ENCODE measurements at regions not wholly inside any gene's neighbourhood (a gene's known extent, or its start where the extent isn't known, plus 50 kb on each side); places are given as distances from the start of the nearest gene placed in this dataset.

DNA sequence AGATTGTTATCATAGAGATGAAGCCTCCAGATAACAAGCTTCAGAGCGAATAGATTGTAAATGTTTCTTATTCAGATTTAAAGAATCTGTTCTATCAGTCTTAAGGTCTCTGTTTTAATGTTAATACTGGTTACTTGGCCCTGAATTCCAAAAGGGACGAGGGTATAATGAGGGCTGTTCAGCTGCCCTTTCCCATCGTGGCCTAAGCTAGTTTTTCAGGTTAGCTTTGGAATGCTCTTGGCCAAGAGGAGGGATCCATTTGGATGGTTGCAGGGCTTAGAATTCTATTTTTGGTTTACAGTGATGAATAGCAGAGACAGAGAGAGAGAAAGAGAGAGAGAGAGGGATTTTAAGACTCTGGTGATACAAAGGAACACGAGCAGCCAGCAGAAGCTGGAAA is 62.8 kb upstream of the UFL1 start:
- ChIA-PET POLR2A (no interaction called here), CTCF (ENCODE audit: low intra/inter-chr PET ratio, low total read pairs) (no interaction called here)
- no peaks in the 10 kb centered on the region for H3K4me1 ChIP-seq (ENCODE audit: insufficient read depth, low read length)
- 0% methylated on average over 4 of the region's 4 CpGs for WGBS (ENCODE audit: low lambda C conversion rate)
- H3K27ac ChIP-seq (ENCODE audit: extremely low read length, insufficient read depth, low read length), result no peak overlapping the region
- H3K4me3 ChIP-seq (replicated peaks in 1 of 3; ENCODE audit: insufficient read depth in 1 of 3, low read depth in 2 of 3, low read length in 3 of 3), result no peak overlapping the region
- in situ Hi-C loops (cut with HindIII; ENCODE audit: extremely low pct_ligation_motif_present, low pct_unique_long_range_greater_than_20kb) (no loop called here), intact Hi-C loops (cut with micrococcal nuclease; ENCODE audit: unreplicated experiment) (no loop called here)
- no peaks in the 10 kb centered on the region for H4K20me1 ChIP-seq (ENCODE audit: insufficient read depth, low read length)
- H2AFZ ChIP-seq (ENCODE audit: low read length), result no peak overlapping the region
- BruUV-seq (replicated peaks), result no TSS peak
- H3K4me2 ChIP-seq (ENCODE audit: low read depth, low read length), result no peak overlapping the region
- no peaks in the 10 kb centered on the region for H3K9me3 ChIP-seq (ENCODE audit: low read length)
- TF ChIP-seq ZNF816 (CRISPR knock-in tag; IDR thresholded peaks at IDR 0.05; ENCODE audit: borderline replicate concordance), result no peak
- no peak for TF ChIP-seq ERF (CRISPR knock-in tag; IDR thresholded peaks at IDR 0.05)
- no peak for TF ChIP-seq JUND (CRISPR knock-in tag; IDR thresholded peaks at IDR 0.05)
- TF ChIP-seq NFATC3 (CRISPR knock-in tag; IDR thresholded peaks at IDR 0.05), result no peak
- no peak for TF ChIP-seq ZNF33A (CRISPR knock-in tag; IDR thresholded peaks at IDR 0.05; ENCODE audit: borderline replicate concordance)
- TF ChIP-seq ZNF556 (CRISPR knock-in tag; IDR thresholded peaks at IDR 0.05; ENCODE audit: borderline replicate concordance), result no peak
- TF ChIP-seq ZBTB3 (CRISPR knock-in tag; IDR thresholded peaks at IDR 0.05; ENCODE audit: borderline replicate concordance, low read depth), result no peak
- no peaks in the 10 kb centered on the region for H3K27me3 ChIP-seq (ENCODE audit: control insufficient read depth in 1 of 2, insufficient read depth in 2 of 2, low read length in 2 of 2)
- H3K79me2 ChIP-seq (ENCODE audit: insufficient read depth, low read length), result no peaks in the 10 kb centered on the region
- no peak for ATAC-seq
- FAIRE-seq, result no peak
- DNase-seq (ENCODE audit: low spot score), result no peak
- H3K36me3 ChIP-seq (replicated peaks in 1 of 2; ENCODE audit: control insufficient read depth in 1 of 2, insufficient read depth in 2 of 2, low read length in 2 of 2), result no peaks in the 10 kb centered on the region
- H3K9ac ChIP-seq (ENCODE audit: insufficient read depth, low read depth, low read length), result no peak overlapping the region

DNA sequence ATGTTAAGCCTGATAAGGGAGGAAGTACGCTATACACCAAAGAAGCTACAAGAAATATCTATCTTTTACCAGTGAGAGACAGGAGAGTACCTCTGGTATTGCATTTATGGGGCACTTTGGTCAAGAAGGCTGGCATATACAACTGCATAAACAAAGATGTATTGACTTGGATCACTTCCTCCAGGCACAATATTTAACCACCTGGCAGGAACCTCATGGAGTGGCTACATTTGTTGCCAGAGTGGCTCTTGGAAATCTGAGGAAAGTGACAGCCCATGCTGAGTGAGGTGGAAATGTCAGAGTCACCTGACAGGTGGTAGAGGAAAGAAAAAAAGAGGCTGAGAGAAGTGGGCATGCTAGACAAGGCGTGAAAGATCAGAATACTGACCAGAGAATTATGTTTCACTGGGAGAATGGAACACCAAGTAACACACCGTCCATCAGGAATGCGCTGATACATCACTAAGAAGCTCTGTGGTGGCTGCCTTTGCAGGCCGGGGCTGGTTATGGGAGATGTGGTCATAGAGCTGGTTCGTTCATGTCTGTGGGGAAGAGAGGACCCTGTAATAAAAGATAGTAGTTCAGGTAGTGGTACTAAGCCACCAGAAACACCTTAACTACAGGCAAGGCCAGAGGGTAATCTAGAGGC is 61.4 kb upstream of the UFL1 start:
- DNase-seq (ENCODE audit: low spot score), result no peak
- intact Hi-C loops (cut with micrococcal nuclease; ENCODE audit: unreplicated experiment), result no loop called here
- no peak overlapping the region for H3K4me2 ChIP-seq (ENCODE audit: low read depth, low read length)
- no peaks in the 10 kb centered on the region for H3K36me3 ChIP-seq (replicated peaks in 1 of 2; ENCODE audit: control insufficient read depth in 1 of 2, insufficient read depth in 2 of 2, low read length in 2 of 2)
- WGBS (ENCODE audit: low lambda C conversion rate), result 31% methylated on average over 6 of the region's 6 CpGs
- no peaks in the 10 kb centered on the region for H3K27me3 ChIP-seq (ENCODE audit: control insufficient read depth in 1 of 2, insufficient read depth in 2 of 2, low read length in 2 of 2)
- ChIA-PET CTCF (ENCODE audit: low intra/inter-chr PET ratio, low total read pairs) (no interaction called here), POLR2A (no interaction called here)
- H3K27ac ChIP-seq (ENCODE audit: extremely low read length, insufficient read depth, low read length), result no peak overlapping the region
- no peaks in the 10 kb centered on the region for H4K20me1 ChIP-seq (ENCODE audit: insufficient read depth, low read length)
- H2AFZ ChIP-seq (ENCODE audit: low read length), result no peak overlapping the region
- no peak for FAIRE-seq
- no peaks in the 10 kb centered on the region for H3K79me2 ChIP-seq (ENCODE audit: insufficient read depth, low read length)
- H3K4me1 ChIP-seq (ENCODE audit: insufficient read depth, low read length), result no peaks in the 10 kb centered on the region
- BruUV-seq (replicated peaks), result no TSS peak
- no peak overlapping the region for H3K4me3 ChIP-seq (replicated peaks in 1 of 3; ENCODE audit: insufficient read depth in 1 of 3, low read depth in 2 of 3, low read length in 3 of 3)
- in situ Hi-C loops (cut with HindIII; ENCODE audit: extremely low pct_ligation_motif_present, low pct_unique_long_range_greater_than_20kb), result no loop called here
- no peak overlapping the region for H3K9ac ChIP-seq (ENCODE audit: insufficient read depth, low read depth, low read length)
- no peaks in the 10 kb centered on the region for H3K9me3 ChIP-seq (ENCODE audit: low read length)
- ATAC-seq, result no peak
- TF ChIP-seq, protein P1, sequence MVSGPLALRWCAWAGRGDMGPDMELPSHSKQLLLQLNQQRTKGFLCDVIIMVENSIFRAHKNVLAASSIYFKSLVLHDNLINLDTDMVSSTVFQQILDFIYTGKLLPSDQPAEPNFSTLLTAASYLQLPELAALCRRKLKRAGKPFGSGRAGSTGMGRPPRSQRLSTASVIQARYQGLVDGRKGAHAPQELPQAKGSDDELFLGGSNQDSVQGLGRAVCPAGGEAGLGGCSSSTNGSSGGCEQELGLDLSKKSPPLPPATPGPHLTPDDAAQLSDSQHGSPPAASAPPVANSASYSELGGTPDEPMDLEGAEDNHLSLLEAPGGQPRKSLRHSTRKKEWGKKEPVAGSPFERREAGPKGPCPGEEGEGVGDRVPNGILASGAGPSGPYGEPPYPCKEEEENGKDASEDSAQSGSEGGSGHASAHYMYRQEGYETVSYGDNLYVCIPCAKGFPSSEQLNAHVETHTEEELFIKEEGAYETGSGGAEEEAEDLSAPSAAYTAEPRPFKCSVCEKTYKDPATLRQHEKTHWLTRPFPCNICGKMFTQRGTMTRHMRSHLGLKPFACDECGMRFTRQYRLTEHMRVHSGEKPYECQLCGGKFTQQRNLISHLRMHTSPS (CRISPR knock-in tag; IDR thresholded peaks at IDR 0.05; ENCODE audit: low read depth), result no peak
- no peak for TF ChIP-seq YY1 (IDR thresholded peaks at IDR 0.05; ENCODE audit: insufficient read depth, insufficient replicate concordance, low read depth, low read length)
- TF ChIP-seq ZFP37 (CRISPR knock-in tag; IDR thresholded peaks at IDR 0.05; ENCODE audit: borderline replicate concordance), result no peak
- no peak for TF ChIP-seq FOXP1 (IDR thresholded peaks at IDR 0.05)
- TF ChIP-seq FOXP1 (CRISPR knock-in tag; IDR thresholded peaks at IDR 0.05), result no peak
- TF ChIP-seq, protein P2, sequence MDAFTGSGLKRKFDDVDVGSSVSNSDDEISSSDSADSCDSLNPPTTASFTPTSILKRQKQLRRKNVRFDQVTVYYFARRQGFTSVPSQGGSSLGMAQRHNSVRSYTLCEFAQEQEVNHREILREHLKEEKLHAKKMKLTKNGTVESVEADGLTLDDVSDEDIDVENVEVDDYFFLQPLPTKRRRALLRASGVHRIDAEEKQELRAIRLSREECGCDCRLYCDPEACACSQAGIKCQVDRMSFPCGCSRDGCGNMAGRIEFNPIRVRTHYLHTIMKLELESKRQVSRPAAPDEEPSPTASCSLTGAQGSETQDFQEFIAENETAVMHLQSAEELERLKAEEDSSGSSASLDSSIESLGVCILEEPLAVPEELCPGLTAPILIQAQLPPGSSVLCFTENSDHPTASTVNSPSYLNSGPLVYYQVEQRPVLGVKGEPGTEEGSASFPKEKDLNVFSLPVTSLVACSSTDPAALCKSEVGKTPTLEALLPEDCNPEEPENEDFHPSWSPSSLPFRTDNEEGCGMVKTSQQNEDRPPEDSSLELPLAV (CRISPR knock-in tag; conservative IDR thresholded peaks at IDR 0.05; ENCODE audit: low read depth), result no peak
- TF ChIP-seq RBAK (CRISPR knock-in tag; IDR thresholded peaks at IDR 0.05), result no peak
